Neural cell (in vitro differentiated cells): ENCODE measurements at regions not wholly inside any gene's neighbourhood (a gene's known extent, or its start where the extent isn't known, plus 50 kb on each side); places are given as distances from the start of the nearest gene placed in this dataset.

ENCODE experiments used
- H2AFZ ChIP-seq: fragments of 200-600, 300-800 bp; sonication (generic), shearing (Covaris generic); 2 replicates; pipeline ENCODE4 v1.6.0; 2014; ENCODE audit warnings: low read depth, mild to moderate bottlenecking, antibody characterized with exemption, low read length, moderate library complexity
- H3F3A ChIP-seq: fragments of 200-600 bp; shearing (Covaris generic); 2 replicates; pipeline ENCODE4 v1.6.1; 2016; ENCODE audit warnings: mild to moderate bottlenecking, moderate library complexity, mixed read lengths, antibody characterized with exemption, low read length; ENCODE audit not compliant: insufficient read depth, poor library complexity, severe bottlenecking
- H3K27ac ChIP-seq: fragments of 200-600, 300-800 bp; sonication (generic), shearing (Covaris generic); 2 replicates; pipeline ENCODE4 v1.5.1; 2014; ENCODE audit warnings: mild to moderate bottlenecking, low read length, moderate library complexity
- H3K27me3 ChIP-seq: fragments of 300-800, 200-600 bp; sonication (generic), shearing (Covaris generic); 2 replicates; pipeline ENCODE4 v1.6.0; 2014; ENCODE audit warnings: mild to moderate bottlenecking, low read depth, low read length, moderate library complexity; ENCODE audit not compliant: insufficient read depth
- H3K36me3 ChIP-seq: fragments of 300-800, 200-600 bp; sonication (generic), shearing (Covaris generic); 2 replicates; pipeline ENCODE4 v1.5.1; 2014; ENCODE audit warnings: mild to moderate bottlenecking, antibody characterized with exemption, low read length, moderate library complexity; ENCODE audit not compliant: insufficient read depth
- H3K4me2 ChIP-seq: fragments of 300-800, 200-600 bp; sonication (generic), shearing (Covaris generic); 2 replicates; pipeline ENCODE4 v1.6.0; 2014; ENCODE audit warnings: mild to moderate bottlenecking, low read length
- H3K4me3 ChIP-seq: fragments of 300-800, 200-600 bp; sonication (generic), shearing (Covaris generic); 2 replicates; pipeline ENCODE4 v1.5.1; 2014; ENCODE audit warnings: mild to moderate bottlenecking, low read length, moderate library complexity
- H3K79me2 ChIP-seq: fragments of 200-600 bp; shearing (Covaris generic); replicated peaks from 2 replicates; pipeline ENCODE4 v1.6.0; 2014; ENCODE audit warnings: mild to moderate bottlenecking, low read length, moderate library complexity; ENCODE audit not compliant: insufficient read depth
- H3K9ac ChIP-seq: fragments of 300-800, 200-600 bp; sonication (generic), shearing (Covaris generic); 2 replicates; pipeline ENCODE4 v1.6.1; 2016; ENCODE audit warnings: mild to moderate bottlenecking, low read length, mixed read lengths
- H3K9me2 ChIP-seq: fragments of 200-600 bp; shearing (Covaris generic); 2 replicates; pipeline ENCODE4 v1.6.1; 2016; ENCODE audit warnings: mild to moderate bottlenecking, low read length, mixed read lengths; ENCODE audit not compliant: insufficient read depth
- H3K9me3 ChIP-seq: fragments of 200-600, 300-800 bp; sonication (generic), shearing (Covaris generic); 2 replicates; pipeline ENCODE4 v1.6.1; 2016; ENCODE audit warnings: mild to moderate bottlenecking, mixed run types, low read length, moderate library complexity, mixed read lengths
- H4K20me1 ChIP-seq: fragments of 200-600 bp; shearing (Covaris generic); 2 replicates; pipeline ENCODE4 v1.6.1; 2016; ENCODE audit warnings: mild to moderate bottlenecking, mixed run types; ENCODE audit not compliant: insufficient read depth
- CTCF ChIP-seq: fragments of 450-650 bp; IDR thresholded peaks from 2 replicates; pipeline ENCODE4 v1.5.1; 2014; ENCODE audit warnings: antibody characterized with exemption, mild to moderate bottlenecking, moderate library complexity; ENCODE audit not compliant: poor library complexity, severe bottlenecking
- EP300 ChIP-seq: fragments of 450-650 bp; conservative IDR thresholded peaks from 2 replicates; pipeline ENCODE4 v1.6.1; 2014; ENCODE audit warnings: antibody characterized with exemption, mild to moderate bottlenecking, moderate library complexity; ENCODE audit not compliant: poor library complexity, severe bottlenecking
- EZH2 ChIP-seq: fragments of 200-600, 300-800 bp; shearing (Covaris generic), sonication (generic); IDR thresholded peaks from 2 replicates; pipeline ENCODE4 v1.6.1; 2014; ENCODE audit warnings: antibody characterized with exemption, low read length, borderline replicate concordance, mild to moderate bottlenecking; ENCODE audit not compliant: insufficient read depth, poor library complexity, severe bottlenecking
- MXI1 ChIP-seq: fragments of 450-650 bp; conservative IDR thresholded peaks from 2 replicates; pipeline ENCODE4 v1.6.1; 2014; ENCODE audit warnings: antibody characterized with exemption, mild to moderate bottlenecking; ENCODE audit not compliant: poor library complexity, severe bottlenecking
- POLR2AphosphoS5 ChIP-seq: IDR thresholded peaks from 2 replicates; pipeline ENCODE4 v1.6.1; 2012
- RAD21 ChIP-seq: fragments of 450-650 bp; conservative IDR thresholded peaks from 2 replicates; pipeline ENCODE4 v1.6.1; 2014; ENCODE audit warnings: antibody characterized with exemption, mild to moderate bottlenecking, moderate library complexity
- REST ChIP-seq: IDR thresholded peaks from 2 replicates; pipeline ENCODE4 v1.6.1; 2012; ENCODE audit warnings: borderline replicate concordance
- SMC3 ChIP-seq: fragments of 450-650 bp; conservative IDR thresholded peaks from 2 replicates; pipeline ENCODE4 v1.6.1; 2014; ENCODE audit warnings: antibody characterized with exemption, mild to moderate bottlenecking, moderate library complexity; ENCODE audit not compliant: poor library complexity
- TAF1 ChIP-seq: IDR thresholded peaks from 2 replicates; pipeline ENCODE4 v1.6.1; 2012; ENCODE audit warnings: low read depth

GRCh38 chr14:29140016-29140415 lies 373.4 kb downstream of the FOXG1 start:
- Histone ChIP-seq H3K79me2 (no peaks in the 10 kb centered on the region), H3K9me2 (no peaks in the 10 kb centered on the region), H3K4me3 (no peak overlapping the region), H3K9me3 (no peaks in the 10 kb centered on the region), H3K4me2 (no peak overlapping the region), H3K9ac (no peak overlapping the region), H4K20me1 (no peaks in the 10 kb centered on the region), H3K27ac (no peak overlapping the region), H3K27me3 (no peaks in the 10 kb centered on the region), H3K36me3 (no peaks in the 10 kb centered on the region), H2AFZ (no peak overlapping the region), H3F3A (no peaks in the 10 kb centered on the region)
- TF ChIP-seq POLR2AphosphoS5 (peak; percentile 59), EP300 (peak; percentile 73), SMC3 (no peak)

- no peaks in the 10 kb centered on the region for H4K20me1 ChIP-seq
- H2AFZ ChIP-seq, result no peak overlapping the region
- H3K79me2 ChIP-seq, result no peaks in the 10 kb centered on the region
- H3F3A ChIP-seq, result no peaks in the 10 kb centered on the region
- no peak overlapping the region for H3K27ac ChIP-seq
- no peaks in the 10 kb centered on the region for H3K27me3 ChIP-seq
- no peaks in the 10 kb centered on the region for H3K9me3 ChIP-seq
- no peak for TF ChIP-seq REST
- TF ChIP-seq CTCF, result no peak
- TF ChIP-seq SMC3, result no peak
- TF ChIP-seq EZH2, result no peak
- no peak for TF ChIP-seq EP300
- TF ChIP-seq POLR2AphosphoS5, result no peak
- TF ChIP-seq RAD21, result no peak
- TF ChIP-seq MXI1, result no peak
- no peak for TF ChIP-seq TAF1
- H3K4me2 ChIP-seq, result no peak overlapping the region
- H3K4me3 ChIP-seq, result no peak overlapping the region
- H3K9me2 ChIP-seq, result no peaks in the 10 kb centered on the region
- H3K36me3 ChIP-seq, result no peaks in the 10 kb centered on the region
- H3K9ac ChIP-seq, result no peak overlapping the region
Measured at GRCh38 chr14:29144621-29145020, 378.0 kb downstream of the FOXG1 start.

- Histone ChIP-seq H3K4me3 (no peak overlapping the region), H2AFZ (no peak overlapping the region), H3K36me3 (no peaks in the 10 kb centered on the region), H3F3A (no peaks in the 10 kb centered on the region), H3K79me2 (no peaks in the 10 kb centered on the region), H3K27ac (no peak overlapping the region), H3K9me3 (no peaks in the 10 kb centered on the region), H3K4me2 (no peak overlapping the region), H3K9me2 (no peaks in the 10 kb centered on the region), H3K27me3 (no peaks in the 10 kb centered on the region), H3K9ac (no peak overlapping the region), H4K20me1 (no peaks in the 10 kb centered on the region)
- TF ChIP-seq SMC3 (no peak), POLR2AphosphoS5 (no peak), REST (no peak), EP300 (no peak), CTCF (no peak), EZH2 (no peak), TAF1 (no peak), RAD21 (no peak), MXI1 (no peak)
Measured at GRCh38 chr14:29148221-29148620, 381.6 kb downstream of the FOXG1 start.
